ENCODE measurements at regions not wholly inside any gene's neighbourhood (a gene's known extent, or its start where the extent isn't known, plus 50 kb on each side); places are given as distances from the start of the nearest gene placed in this dataset.

DNA sequence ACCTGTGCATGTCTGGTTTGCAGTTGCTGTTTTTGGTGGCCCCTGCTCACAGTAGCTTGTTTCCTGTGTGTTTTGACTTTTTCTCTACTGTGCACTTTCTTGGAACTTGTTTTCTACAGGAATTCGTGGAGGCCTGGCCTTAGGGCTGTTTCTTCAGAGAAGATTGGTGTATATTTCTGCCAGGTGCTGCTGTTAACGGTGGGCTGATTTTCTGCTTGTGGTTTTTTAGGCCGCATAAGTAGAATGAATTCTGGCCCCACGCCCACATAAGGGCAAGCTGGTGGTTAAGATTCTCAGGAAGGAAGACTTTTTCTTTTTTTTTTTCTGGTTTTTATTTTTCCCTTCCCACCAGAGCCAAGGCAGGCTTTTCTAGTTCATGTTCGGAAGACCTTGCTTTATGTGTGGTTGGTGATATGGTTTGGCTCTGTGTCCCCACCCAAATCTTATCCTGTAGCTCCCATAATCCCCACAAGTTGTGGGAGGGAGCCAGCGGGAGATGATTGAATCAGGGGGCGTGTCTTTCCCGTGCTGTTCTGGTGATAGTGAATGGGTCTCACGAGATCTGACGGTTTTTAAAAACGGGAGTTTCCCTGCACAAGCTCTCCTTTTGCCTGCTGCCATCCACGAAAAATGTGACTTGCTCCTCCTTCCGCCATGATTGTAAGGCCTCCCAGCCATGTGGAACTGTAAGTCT lies 71.5 kb upstream of the DISP3 start:
- DNase-seq (ENCODE audit: insufficient read length, low spot score) = no peak
- FAIRE-seq = no peak

DNA sequence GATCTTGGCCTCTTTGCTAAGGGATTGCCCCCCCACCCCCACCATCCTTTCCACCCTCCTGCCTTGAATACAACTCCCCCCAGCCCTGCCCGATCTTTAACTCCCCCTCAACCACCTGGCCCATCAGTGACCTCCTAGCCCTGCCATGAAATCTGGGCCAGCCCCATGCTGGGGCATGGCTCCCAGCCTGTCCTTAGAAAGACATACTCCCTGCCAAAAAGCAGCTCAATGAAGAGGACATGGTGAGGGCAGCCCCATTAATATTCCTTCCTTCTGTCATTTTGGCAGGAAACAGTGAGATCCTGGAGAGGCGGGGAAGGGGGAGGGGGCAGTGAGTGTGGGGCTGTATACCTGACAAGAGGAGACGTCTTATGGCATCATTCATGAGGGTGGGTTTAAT lies 66.8 kb upstream of the DISP3 start:
- DNase-seq (ENCODE audit: insufficient read length, low spot score) = no peak

DNA sequence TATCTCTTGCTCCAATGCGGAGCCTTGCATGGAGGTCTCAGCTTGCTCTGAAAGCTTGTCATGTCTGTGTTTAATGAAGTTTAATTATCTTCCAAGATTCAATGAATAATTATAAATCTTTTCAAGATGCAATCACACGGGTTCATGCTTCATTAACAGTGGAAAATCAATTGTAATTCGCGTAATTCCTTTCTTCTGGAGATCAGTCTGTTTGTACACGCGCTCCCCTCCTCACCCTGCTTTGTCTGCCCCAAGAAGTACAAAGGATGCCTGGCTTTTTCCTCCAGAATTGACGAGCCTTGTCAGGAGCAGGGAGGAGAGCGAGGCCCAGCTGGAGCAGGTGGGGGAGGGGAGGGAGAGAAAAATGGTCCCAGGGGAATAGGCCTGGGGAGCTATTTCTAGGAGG lies 65.0 kb upstream of the DISP3 start:
- FAIRE-seq (no peak), DNase-seq (ENCODE audit: insufficient read length, low spot score) (no peak)

More for the DNA sequence above, 66.8 kb upstream of the DISP3 start:
- no peak for FAIRE-seq

DNA sequence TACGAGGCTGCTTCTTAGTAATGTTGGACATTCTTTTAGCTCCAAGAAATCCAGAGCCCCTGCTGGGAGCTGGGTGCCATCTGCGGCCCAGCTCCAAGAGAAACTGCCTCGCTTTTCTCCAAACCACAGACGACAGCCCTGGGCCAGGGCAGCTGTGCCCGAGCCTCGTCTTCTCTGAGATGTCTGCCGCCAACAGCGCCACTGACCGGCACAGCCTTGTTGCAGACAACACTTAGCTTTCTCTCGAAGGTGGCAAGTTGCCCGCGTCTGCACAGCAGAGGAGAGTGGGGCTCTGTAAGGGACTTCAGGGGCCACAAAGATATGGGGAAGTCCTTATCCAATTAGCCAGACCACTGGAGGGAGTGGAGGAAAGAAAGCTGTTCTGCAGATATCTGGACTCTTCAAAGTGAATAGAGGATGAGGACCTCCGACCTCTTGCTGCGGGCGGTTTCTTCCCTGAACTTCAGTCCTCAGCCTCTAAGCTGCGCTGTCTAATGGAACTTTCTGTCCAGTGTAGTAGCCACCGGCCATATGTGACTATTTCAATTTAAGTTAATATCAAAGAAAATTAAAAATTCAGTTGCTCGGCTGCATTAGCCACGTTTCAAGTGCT lies 63.9 kb upstream of the DISP3 start:
- DNase-seq (ENCODE audit: insufficient read length, low spot score) = no peak
- no peak for FAIRE-seq

DNA sequence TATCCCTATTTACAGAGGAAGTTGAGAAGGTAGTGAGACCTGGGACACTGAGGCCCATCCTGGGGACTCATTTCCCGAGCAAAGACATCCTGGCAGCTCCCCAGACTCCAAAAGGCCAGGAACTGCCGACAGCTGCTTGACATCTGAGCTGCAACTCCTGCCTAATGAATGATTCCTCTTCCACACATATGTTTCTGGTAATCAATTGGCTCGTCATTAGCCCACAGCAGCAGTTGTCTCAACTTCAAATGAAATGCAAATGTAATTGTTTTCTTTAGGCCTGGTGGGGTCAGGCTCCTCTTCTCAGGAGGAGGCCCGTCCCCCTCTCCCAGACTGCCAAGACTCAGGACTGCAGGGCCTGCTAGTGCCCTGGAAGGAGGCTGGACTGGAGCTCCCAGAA lies 61.8 kb upstream of the DISP3 start:
- FAIRE-seq (no peak), DNase-seq (ENCODE audit: insufficient read length, low spot score) (no peak)

DNA sequence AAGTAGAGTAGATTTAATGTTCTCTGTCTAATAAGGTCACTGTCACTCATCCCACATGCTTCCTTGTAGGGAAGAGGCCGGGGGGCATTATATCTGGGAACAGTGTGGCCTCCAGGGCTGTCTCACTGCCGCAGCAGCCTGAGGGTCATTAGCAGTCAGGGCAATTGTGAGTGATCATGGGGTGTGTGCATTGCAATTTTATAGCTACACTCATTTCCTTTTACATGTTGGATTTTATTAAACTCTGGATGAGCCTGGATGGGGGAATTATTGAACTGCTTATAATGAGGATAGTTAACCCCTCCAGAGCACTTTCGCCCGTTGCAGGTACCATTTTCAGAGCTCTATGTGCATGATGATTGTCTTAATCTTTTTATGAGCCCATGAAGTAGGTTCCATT lies 60.9 kb upstream of the DISP3 start:
- FAIRE-seq (no peak), DNase-seq (ENCODE audit: insufficient read length, low spot score) (no peak)

DNA sequence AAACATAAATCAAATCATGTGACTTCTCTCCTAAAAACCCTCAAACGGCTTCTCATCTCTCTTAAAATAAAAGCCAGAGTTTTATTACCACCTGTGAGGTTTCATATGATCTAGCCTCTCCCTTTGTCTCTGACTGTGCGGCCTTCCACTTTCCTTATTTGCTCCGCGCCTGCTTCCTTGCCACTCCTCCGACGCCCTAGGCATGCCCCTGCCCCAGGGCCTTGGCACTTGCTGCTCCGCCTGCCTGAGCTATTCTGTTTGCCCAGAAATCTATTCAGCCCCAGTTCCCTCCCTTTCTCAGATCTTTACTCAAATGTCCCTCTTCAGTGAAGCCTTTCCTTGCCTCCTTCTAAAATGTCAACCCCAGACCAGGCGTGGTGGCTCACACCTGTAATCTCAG lies 57.5 kb upstream of the DISP3 start:
- FAIRE-seq (no peak), DNase-seq (ENCODE audit: insufficient read length, low spot score) (no peak)

DNA sequence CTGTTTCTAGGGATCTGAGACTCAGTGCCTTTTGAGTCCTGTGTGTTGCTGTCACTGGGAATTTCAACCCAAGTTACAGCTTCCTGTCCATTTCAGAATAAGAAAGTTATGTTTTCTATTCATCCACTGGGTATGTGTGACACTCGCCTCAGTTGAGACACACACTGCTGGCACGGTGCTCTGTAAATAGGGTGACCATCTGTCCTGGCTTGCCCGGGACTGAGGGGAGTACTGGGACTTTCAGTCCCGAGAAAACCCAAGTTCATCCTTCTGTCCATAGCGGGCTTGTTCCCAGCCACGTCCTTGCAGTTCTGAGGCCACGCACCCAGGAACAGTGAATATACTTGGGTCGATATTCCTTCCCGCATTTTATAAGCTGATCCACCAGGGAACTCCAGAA lies 56.3 kb upstream of the DISP3 start:
- FAIRE-seq (no peak), DNase-seq (ENCODE audit: insufficient read length, low spot score) (no peak)

DNA sequence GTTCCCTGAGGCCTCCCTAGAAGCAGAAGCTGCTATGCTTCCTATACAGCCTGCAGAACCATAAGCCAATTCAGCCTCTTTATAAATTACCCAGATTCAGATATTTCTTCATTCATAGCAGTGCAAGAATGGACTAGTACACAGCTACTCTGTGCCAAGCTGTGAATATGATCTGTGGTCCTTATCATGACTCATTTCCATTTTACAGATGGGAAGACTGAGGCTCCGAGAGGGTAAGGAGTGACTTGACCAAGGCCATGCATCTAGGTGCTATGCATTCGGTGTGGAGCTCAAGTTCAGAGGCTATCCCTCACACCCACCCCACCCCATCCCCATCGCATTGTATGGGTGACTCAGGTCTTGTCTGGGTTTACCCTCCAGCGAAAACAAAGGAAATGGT lies 52.3 kb upstream of the DISP3 start:
- FAIRE-seq = no peak
- no peak for DNase-seq (ENCODE audit: insufficient read length, low spot score)

DNA sequence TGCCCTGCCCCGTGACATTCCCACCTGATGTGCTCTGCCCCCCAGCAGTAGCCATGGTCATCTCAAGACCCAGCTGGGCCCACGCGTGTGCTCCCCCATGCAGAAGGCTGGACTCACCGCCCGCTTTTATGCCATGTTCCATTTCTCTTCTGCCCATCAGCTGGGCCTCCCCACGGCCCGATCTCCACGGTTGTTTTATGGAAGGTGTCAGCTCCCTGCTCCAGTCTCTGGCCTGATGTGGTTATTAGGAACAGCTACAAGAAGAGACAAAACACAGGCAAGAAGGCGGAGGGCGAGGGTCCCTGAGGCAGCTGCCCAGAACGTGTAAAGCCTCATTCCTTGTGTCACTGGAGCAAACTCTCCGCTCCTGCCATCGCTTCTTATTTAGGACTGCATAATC lies 50.2 kb upstream of the DISP3 start:
- no peak for FAIRE-seq

More for the DNA sequence above, 50.2 kb upstream of the DISP3 start:
- no peak for DNase-seq (ENCODE audit: insufficient read length, low spot score)
